ENCODE measurements at regions not wholly inside any gene's neighbourhood (a gene's known extent, or its start where the extent isn't known, plus 50 kb on each side); places are given as distances from the start of the nearest gene placed in this dataset.

DNA sequence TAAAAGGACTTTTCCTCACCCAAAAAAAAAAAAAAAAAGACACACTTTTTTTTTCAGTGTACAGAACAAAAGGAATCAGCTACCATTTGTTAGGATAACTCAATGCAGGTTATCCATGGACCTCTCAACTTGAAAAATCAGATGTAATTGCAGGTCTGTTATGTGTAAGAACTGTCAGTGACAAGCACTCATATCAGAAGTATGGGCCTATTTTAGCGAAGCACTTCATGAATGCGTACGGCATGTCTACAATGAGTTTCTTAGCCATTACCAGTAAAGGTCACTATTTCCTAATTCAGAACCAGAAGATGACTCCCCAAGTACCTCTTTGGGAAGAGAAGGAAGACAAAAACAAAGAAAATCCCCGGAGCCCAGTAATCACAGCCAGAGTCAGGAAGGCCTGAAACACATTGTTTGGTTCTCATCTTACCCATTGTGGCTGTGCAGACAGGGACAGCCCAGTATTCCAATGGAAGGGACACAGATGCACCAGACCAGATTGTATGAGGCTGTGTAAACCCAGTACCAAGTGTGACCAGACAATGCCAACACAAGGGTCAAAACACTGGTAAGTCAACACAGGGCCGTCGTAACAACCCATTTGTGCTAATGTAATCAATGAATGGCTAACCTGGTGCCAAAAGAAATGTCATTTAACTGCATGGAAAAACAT lies 188.0 kb downstream of the PMP22 start:
- H3K4me1 ChIP-seq (ENCODE audit: insufficient read depth, low read length): no peaks in the 10 kb centered on the region
- no peaks in the 10 kb centered on the region for H4K20me1 ChIP-seq (ENCODE audit: insufficient read depth, low read length)
- H3K27ac ChIP-seq (ENCODE audit: low read depth, low read length): no peak overlapping the region
- TF ChIP-seq, protein P1, sequence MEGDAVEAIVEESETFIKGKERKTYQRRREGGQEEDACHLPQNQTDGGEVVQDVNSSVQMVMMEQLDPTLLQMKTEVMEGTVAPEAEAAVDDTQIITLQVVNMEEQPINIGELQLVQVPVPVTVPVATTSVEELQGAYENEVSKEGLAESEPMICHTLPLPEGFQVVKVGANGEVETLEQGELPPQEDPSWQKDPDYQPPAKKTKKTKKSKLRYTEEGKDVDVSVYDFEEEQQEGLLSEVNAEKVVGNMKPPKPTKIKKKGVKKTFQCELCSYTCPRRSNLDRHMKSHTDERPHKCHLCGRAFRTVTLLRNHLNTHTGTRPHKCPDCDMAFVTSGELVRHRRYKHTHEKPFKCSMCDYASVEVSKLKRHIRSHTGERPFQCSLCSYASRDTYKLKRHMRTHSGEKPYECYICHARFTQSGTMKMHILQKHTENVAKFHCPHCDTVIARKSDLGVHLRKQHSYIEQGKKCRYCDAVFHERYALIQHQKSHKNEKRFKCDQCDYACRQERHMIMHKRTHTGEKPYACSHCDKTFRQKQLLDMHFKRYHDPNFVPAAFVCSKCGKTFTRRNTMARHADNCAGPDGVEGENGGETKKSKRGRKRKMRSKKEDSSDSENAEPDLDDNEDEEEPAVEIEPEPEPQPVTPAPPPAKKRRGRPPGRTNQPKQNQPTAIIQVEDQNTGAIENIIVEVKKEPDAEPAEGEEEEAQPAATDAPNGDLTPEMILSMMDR (IDR thresholded peaks at IDR 0.05; ENCODE audit: extremely low read depth, low read depth, low read length): no peak
- peaks cover 9% of the 10 kb centered on the region for H3K27me3 ChIP-seq (ENCODE audit: insufficient read depth, low read length)
- no peak overlapping the region for H3K4me2 ChIP-seq (ENCODE audit: insufficient read depth, low read length)
- H3K4me3 ChIP-seq (ENCODE audit: insufficient read depth, low read length): no peak overlapping the region
- H2AFZ ChIP-seq (ENCODE audit: low read length): no peak overlapping the region
- no peaks in the 10 kb centered on the region for H3K79me2 ChIP-seq (ENCODE audit: insufficient read depth, low read length)
- no peak for DNase-seq (ENCODE audit: insufficient read length, low spot score, missing footprints)
- H3K9me3 ChIP-seq (ENCODE audit: low read depth, low read length): no peaks in the 10 kb centered on the region
- no peaks in the 10 kb centered on the region for H3K36me3 ChIP-seq (ENCODE audit: insufficient read depth, low read length)

DNA sequence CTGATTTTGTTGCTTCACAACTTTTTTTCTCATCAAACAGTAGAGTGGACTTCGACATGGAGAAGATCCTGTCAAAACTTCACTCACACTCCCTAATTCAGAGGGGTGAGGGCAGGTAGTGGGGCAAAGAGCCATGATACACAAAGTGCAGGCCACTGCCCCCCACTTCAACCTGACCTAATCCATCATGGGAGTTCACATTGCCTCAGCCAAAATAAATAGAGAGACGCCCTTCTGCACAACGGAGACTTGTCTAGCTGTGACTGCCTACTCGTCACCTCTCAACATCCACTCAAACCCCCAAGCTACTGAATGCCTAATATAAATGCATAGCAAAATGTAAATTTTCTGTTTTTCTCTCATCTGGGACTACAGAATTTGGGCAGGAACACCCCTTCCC lies 213.2 kb downstream of the PMP22 start:
- Histone ChIP-seq H3K36me3 (ENCODE audit: insufficient read depth, low read length) (no peaks in the 10 kb centered on the region), H3K4me3 (ENCODE audit: insufficient read depth, low read length) (no peak overlapping the region), H2AFZ (ENCODE audit: low read length) (no peak overlapping the region), H3K4me1 (ENCODE audit: insufficient read depth, low read length) (no peaks in the 10 kb centered on the region), H3K27me3 (ENCODE audit: insufficient read depth, low read length) (peaks cover 13% of the 10 kb centered on the region), H3K4me2 (ENCODE audit: insufficient read depth, low read length) (no peak overlapping the region), H3K9me3 (ENCODE audit: low read depth, low read length) (no peaks in the 10 kb centered on the region), H3K27ac (ENCODE audit: low read depth, low read length) (no peak overlapping the region), H3K79me2 (ENCODE audit: insufficient read depth, low read length) (no peaks in the 10 kb centered on the region), H4K20me1 (ENCODE audit: insufficient read depth, low read length) (no peaks in the 10 kb centered on the region)
- TF ChIP-seq, protein P1 (IDR thresholded peaks at IDR 0.05; ENCODE audit: extremely low read depth, low read depth, low read length): no peak
- DNase-seq (ENCODE audit: insufficient read length, low spot score, missing footprints): no peak

DNA sequence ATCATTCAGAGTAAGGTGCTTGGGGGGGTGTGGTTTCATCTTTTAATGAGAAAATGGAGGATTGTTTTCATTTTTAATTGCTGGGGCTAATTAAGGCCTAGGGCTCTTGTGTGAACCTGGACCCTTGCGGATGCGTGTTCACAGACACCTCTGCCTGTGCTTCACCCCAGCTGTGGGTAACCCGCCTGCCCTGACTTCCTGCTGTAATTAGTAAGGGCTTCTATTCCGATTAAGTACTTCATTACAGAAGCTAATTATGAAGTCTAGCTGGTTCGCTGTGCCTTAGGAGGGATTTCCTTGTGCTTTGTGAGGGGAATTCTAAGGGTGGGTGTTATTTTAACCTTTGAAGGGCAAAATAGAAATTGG lies 215.3 kb downstream of the PMP22 start:
- Histone ChIP-seq H3K4me3 (ENCODE audit: insufficient read depth, low read length) (no peak overlapping the region), H3K27ac (ENCODE audit: low read depth, low read length) (no peak overlapping the region), H3K79me2 (ENCODE audit: insufficient read depth, low read length) (no peaks in the 10 kb centered on the region), H3K36me3 (ENCODE audit: insufficient read depth, low read length) (no peaks in the 10 kb centered on the region), H3K4me1 (ENCODE audit: insufficient read depth, low read length) (no peaks in the 10 kb centered on the region), H4K20me1 (ENCODE audit: insufficient read depth, low read length) (no peaks in the 10 kb centered on the region), H2AFZ (ENCODE audit: low read length) (no peak overlapping the region), H3K27me3 (ENCODE audit: insufficient read depth, low read length) (peaks cover 13% of the 10 kb centered on the region), H3K4me2 (ENCODE audit: insufficient read depth, low read length) (no peak overlapping the region), H3K9me3 (ENCODE audit: low read depth, low read length) (no peaks in the 10 kb centered on the region)
- DNase-seq (ENCODE audit: insufficient read length, low spot score, missing footprints): no peak
- TF ChIP-seq, protein P1 (IDR thresholded peaks at IDR 0.05; ENCODE audit: extremely low read depth, low read depth, low read length): no peak

DNA sequence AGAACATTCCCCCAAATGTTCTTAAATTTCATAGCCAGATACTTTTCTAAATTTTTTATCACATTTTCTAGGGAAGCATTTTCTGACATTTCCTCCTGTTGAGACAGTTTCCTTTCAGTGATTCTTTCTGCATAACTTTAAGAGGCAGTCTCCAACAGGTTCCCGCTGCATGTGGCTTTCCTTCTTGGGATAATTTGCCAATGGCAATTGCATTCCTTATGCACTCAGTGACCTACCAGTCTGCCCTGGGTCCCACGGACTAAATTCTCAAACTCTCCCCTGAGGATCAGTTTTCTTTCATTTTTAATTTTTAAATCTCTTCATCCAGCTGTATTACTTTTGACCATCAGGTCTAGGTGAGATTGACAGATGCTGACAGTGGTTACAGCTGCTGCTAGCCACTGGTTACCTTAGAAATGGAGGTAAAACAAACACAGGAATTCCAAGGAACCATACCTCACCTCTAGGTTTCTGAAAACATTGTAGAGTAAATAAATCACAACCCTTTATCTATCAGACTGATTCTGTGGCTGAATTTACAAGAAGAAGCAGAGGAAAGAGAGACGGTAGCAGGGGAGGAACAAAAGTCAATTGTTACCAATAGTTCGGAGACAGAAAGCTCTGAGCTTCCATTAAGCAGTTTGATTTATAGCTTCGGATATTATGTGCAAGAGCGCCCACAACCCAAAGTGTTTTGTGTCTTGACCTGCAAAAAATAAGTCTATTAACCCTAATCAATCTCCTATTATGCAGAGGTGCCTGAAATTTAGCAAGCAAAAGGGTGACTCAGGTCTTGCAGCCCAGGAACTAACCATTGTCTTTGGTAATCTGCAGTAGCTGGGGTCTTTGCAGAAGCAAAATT lies 216.0 kb downstream of the PMP22 start:
- no peaks in the 10 kb centered on the region for H3K9me3 ChIP-seq (ENCODE audit: low read depth, low read length)

More for the DNA sequence above, 216.0 kb downstream of the PMP22 start:
- no peak overlapping the region for H2AFZ ChIP-seq (ENCODE audit: low read length)
- H3K79me2 ChIP-seq (ENCODE audit: insufficient read depth, low read length): no peaks in the 10 kb centered on the region
- no peaks in the 10 kb centered on the region for H4K20me1 ChIP-seq (ENCODE audit: insufficient read depth, low read length)
- H3K4me2 ChIP-seq (ENCODE audit: insufficient read depth, low read length): no peak overlapping the region
- TF ChIP-seq, protein P1 (IDR thresholded peaks at IDR 0.05; ENCODE audit: extremely low read depth, low read depth, low read length): no peak
- no peaks in the 10 kb centered on the region for H3K4me1 ChIP-seq (ENCODE audit: insufficient read depth, low read length)
- H3K36me3 ChIP-seq (ENCODE audit: insufficient read depth, low read length): no peaks in the 10 kb centered on the region
- no peak for DNase-seq (ENCODE audit: insufficient read length, low spot score, missing footprints)
- peaks cover 13% of the 10 kb centered on the region for H3K27me3 ChIP-seq (ENCODE audit: insufficient read depth, low read length)
- no peak overlapping the region for H3K27ac ChIP-seq (ENCODE audit: low read depth, low read length)
- H3K4me3 ChIP-seq (ENCODE audit: insufficient read depth, low read length): no peak overlapping the region
